Inflammatory macrophage treated with lipopolysaccharide for 1 hour (primary cell): ENCODE measurements at regions not wholly inside any gene's neighbourhood (a gene's known extent, or its start where the extent isn't known, plus 50 kb on each side); places are given as distances from the start of the nearest gene placed in this dataset.
"Not testable (repeated sequence)": the region's sequence is repeated elsewhere in the genome, so short reads cannot be mapped to it uniquely, and the experiment has no call there.

Experiments used
- DNase-seq, 2 donors: peaks; one replicate each; pipeline ENCODE4 v3.0.0-alpha.2; 2020 to 2022

GRCh38 chr6:11403035-11403601, 134.4 kb upstream of the TMEM170B start:
- no peak for DNase-seq

GRCh38 chr6:11402581-11402980, 135.0 kb upstream of the TMEM170B start:
- DNase-seq: not testable (repeated sequence)

GRCh38 chr6:11401954-11402353, 135.6 kb upstream of the TMEM170B start:
- DNase-seq: not testable (repeated sequence)

GRCh38 chr6:11398451-11399326, 138.9 kb upstream of the TMEM170B start:
- DNase-seq: peak in 1 of 2 donors; percentile 45

GRCh38 chr6:11397622-11398450, 139.7 kb upstream of the TMEM170B start:
- no peak for DNase-seq

- DNase-seq: no peak
Observed at GRCh38 chr6:11396860-11397259, 140.7 kb upstream of the TMEM170B start.

GRCh38 chr6:11393713-11394627, 143.6 kb upstream of the TMEM170B start:
- no peak for DNase-seq

- DNase-seq: no peak
Observed at GRCh38 chr6:11392778-11393507, 144.6 kb upstream of the TMEM170B start.

GRCh38 chr6:11391934-11392777, 145.4 kb upstream of the TMEM170B start:
- no peak for DNase-seq

- DNase-seq: no peak
Observed at GRCh38 chr6:11389977-11390376, 147.6 kb upstream of the TMEM170B start.

- DNase-seq: no peak
Observed at GRCh38 chr6:11388983-11389944, 148.3 kb upstream of the TMEM170B start.

GRCh38 chr6:11387707-11388430, 149.7 kb upstream of the TMEM170B start:
- DNase-seq: no peak

GRCh38 chr6:11386726-11387125, 150.8 kb upstream of the TMEM170B start:
- no peak for DNase-seq

- no peak for DNase-seq
Observed at GRCh38 chr6:11386323-11386722, 151.2 kb upstream of the TMEM170B start.

- DNase-seq: no peak
Observed at GRCh38 chr6:11384531-11385309, 152.3 kb upstream of the NEDD9 start.

- peak; percentile 57 to 75 for DNase-seq
Observed at GRCh38 chr6:11381801-11382513, 149.5 kb upstream of the NEDD9 start.
